Mesodermal cell (in vitro differentiated cells): ENCODE measurements at regions not wholly inside any gene's neighbourhood (a gene's known extent, or its start where the extent isn't known, plus 50 kb on each side); places are given as distances from the start of the nearest gene placed in this dataset.

ENCODE experiments used
- H3K27ac ChIP-seq: 2 replicates; pipeline ENCODE4 v1.7.0; 2013; ENCODE audit warnings: mild to moderate bottlenecking, low read depth, low read length, moderate library complexity; ENCODE audit not compliant: severe bottlenecking
- H3K36me3 ChIP-seq: 2 replicates; pipeline ENCODE4 v1.7.1; 2013; ENCODE audit warnings: mild to moderate bottlenecking, low read length, moderate library complexity; ENCODE audit not compliant: control insufficient read depth, insufficient read depth
- H3K4me1 ChIP-seq: one replicate; pipeline ENCODE4 v1.7.1; 2013; ENCODE audit warnings: mild to moderate bottlenecking, low read length; ENCODE audit not compliant: insufficient read depth, control insufficient read depth, poor library complexity, severe bottlenecking
- H3K4me3 ChIP-seq: 2 replicates; pipeline ENCODE4 v1.7.0; 2013; ENCODE audit warnings: low read length, control low read depth, mild to moderate bottlenecking; ENCODE audit not compliant: insufficient read depth, poor library complexity, severe bottlenecking; ENCODE audit errors: extremely low read depth
- H3K9me3 ChIP-seq: 2 replicates; pipeline ENCODE4 v1.7.1; 2013; ENCODE audit warnings: mild to moderate bottlenecking, low read length, moderate library complexity; ENCODE audit not compliant: control insufficient read depth
- WGBS, 2 experiments: methylation state at CpG; one replicate each; pipeline ENCODE4 v1.1.5; 2013; ENCODE audit warnings: missing lambda C conversion rate in 2 of 2; ENCODE audit not compliant: insufficient coverage in 2 of 2; 5-methylcytosine and 5-hydroxymethylcytosine counted together

DNA sequence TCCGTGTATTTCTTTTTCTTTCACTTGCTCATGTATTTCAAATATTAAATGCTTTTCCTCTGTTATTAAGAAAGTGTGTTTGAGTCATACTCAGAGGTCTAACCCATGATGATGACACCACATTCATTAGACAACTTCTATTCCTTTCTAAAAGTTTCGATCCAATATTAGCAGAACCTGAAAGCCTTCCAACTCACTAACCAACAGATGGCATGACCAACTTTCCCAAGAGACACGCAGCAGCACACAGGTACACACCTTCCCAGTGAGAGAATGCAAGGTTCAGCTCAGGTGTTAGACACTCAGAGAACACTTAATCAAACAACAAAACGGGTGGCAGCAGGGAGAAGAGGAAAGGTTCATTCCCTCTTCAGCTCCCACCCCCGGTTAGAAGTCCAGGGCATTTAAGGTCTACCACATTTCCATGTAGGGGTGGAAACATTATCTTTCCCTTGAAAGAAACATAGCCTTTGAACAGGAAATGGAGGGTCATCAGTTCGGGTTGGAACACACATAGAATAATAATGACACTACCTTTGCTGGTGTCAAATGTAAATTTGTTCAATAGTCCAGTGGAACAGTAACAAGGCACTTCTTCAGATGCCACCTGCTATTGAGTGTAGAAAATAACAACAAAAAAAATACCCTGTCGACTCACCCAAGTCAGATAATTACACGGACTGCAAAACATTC, 404.2 kb downstream of the COG6 start:
- Histone ChIP-seq H3K36me3 (no peaks in the 10 kb centered on the region), H3K27ac (no peak overlapping the region), H3K9me3 (no peaks in the 10 kb centered on the region), H3K4me1 (peaks cover 8% of the 10 kb centered on the region), H3K4me3 (no peak overlapping the region)
- 77 to 90% methylated on average over 2 to 4 of the region's 8 CpGs for whole genome bisulfite sequencing, 2 experiments

GRCh38 chr13:40060296-40061007, 405.0 kb downstream of the COG6 start:
- Histone ChIP-seq H3K4me1 (peaks cover 8% of the 10 kb centered on the region), H3K4me3 (no peak overlapping the region), H3K36me3 (no peaks in the 10 kb centered on the region), H3K27ac (no peak overlapping the region), H3K9me3 (no peaks in the 10 kb centered on the region)
- 69 to 93% methylated on average over 3 of the region's 4 CpGs for WGBS, 2 experiments

GRCh38 chr13:40061466-40062450, 406.3 kb downstream of the COG6 start:
- H3K4me1 ChIP-seq, result peaks cover 8% of the 10 kb centered on the region
- H3K9me3 ChIP-seq, result no peaks in the 10 kb centered on the region
- no peak overlapping the region for H3K27ac ChIP-seq
- no peak overlapping the region for H3K4me3 ChIP-seq
- WGBS, 2 experiments, result 83 to 93% methylated on average over 3 to 5 of the region's 7 CpGs
- H3K36me3 ChIP-seq, result no peaks in the 10 kb centered on the region

DNA sequence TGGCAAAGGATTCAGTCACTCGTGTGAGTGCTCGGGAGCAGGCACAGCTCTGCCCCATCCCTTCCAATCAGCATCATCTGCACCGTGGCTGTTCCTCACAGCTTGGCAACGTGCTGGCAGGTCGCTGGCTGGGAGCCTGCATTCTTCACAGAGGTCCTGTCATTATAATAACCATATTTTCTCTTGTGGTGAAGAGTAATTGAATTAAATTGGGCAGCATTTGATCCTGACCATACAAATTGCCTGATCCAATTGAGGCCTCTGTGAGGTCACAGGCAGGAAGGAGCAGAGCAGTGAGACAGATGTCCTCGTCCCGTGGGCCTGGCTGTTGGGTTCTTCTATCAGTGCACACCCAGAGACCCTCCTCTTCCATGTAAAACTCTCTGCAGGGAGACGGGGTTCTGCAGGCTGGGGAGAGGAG, 407.8 kb downstream of the COG6 start:
- Histone ChIP-seq H3K27ac (no peak overlapping the region), H3K9me3 (no peaks in the 10 kb centered on the region), H3K4me1 (peaks cover 8% of the 10 kb centered on the region), H3K4me3 (no peak overlapping the region), H3K36me3 (no peaks in the 10 kb centered on the region)
- WGBS, 2 experiments, result 79 to 91% methylated on average over 3 to 8 of the region's 8 CpGs

- 100% methylated on average over 1 of the region's 1 CpG for WGBS, 2 experiments
- Histone ChIP-seq H3K4me3 (no peak overlapping the region), H3K27ac (no peak overlapping the region), H3K36me3 (no peaks in the 10 kb centered on the region), H3K9me3 (no peaks in the 10 kb centered on the region), H3K4me1 (peaks cover 8% of the 10 kb centered on the region)
These were observed 408.2 kb downstream of the COG6 start for GRCh38 chr13:40063703-40064102.

- H3K27ac ChIP-seq, result no peak overlapping the region
- no peaks in the 10 kb centered on the region for H3K36me3 ChIP-seq
- 93 to 98% methylated on average over 5 to 6 of the region's 10 CpGs for WGBS, 2 experiments
These were observed 409.0 kb downstream of the COG6 start for GRCh38 chr13:40064154-40065097.

GRCh38 chr13:40069173-40070044, 413.9 kb downstream of the COG6 start:
- no peak overlapping the region for H3K27ac ChIP-seq
- 68 to 69% methylated on average over 4 of the region's 11 CpGs for WGBS, 2 experiments
- no peaks in the 10 kb centered on the region for H3K9me3 ChIP-seq
- no peak overlapping the region for H3K4me3 ChIP-seq
- no peaks in the 10 kb centered on the region for H3K36me3 ChIP-seq
- H3K4me1 ChIP-seq, result peaks cover 2% of the 10 kb centered on the region

More at GRCh38 chr13:40064154-40065097, 409.0 kb downstream of the COG6 start:
- Histone ChIP-seq H3K4me1 (peaks cover 8% of the 10 kb centered on the region), H3K4me3 (no peak overlapping the region), H3K9me3 (no peaks in the 10 kb centered on the region)

DNA sequence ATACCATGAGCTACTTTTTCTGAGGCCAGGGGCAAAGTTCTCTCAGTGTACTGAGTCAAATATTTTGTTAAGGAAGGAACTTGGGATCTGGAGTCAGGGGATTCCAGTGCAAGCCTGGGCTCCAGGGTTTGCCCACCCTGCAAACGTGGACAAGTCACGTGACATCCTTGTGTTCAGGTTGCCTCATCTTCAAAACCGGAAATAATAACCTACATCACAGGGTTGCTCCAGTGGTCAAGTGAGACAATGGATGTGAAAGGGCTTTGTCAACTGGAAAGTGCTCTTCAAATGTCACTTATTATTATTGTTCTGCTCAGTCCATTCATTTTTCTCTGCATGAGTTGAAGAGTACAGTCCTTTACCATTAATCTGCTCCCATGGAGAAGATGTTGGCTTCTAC, 414.9 kb downstream of the COG6 start:
- Histone ChIP-seq H3K27ac (no peak overlapping the region), H3K36me3 (no peaks in the 10 kb centered on the region), H3K4me1 (no peaks in the 10 kb centered on the region), H3K4me3 (no peak overlapping the region), H3K9me3 (no peaks in the 10 kb centered on the region)
- 86% methylated on average over 3 of the region's 3 CpGs; no CpG with 5 or more reads in 1 of the 2 experiments for WGBS, 2 experiments

- no peak overlapping the region for H3K27ac ChIP-seq
- no peaks in the 10 kb centered on the region for H3K36me3 ChIP-seq
- 89 to 90% methylated on average over 2 to 4 of the region's 4 CpGs for WGBS, 2 experiments
- no peak overlapping the region for H3K4me3 ChIP-seq
- no peaks in the 10 kb centered on the region for H3K9me3 ChIP-seq
- H3K4me1 ChIP-seq, result no peaks in the 10 kb centered on the region
These were observed 417.2 kb downstream of the COG6 start for GRCh38 chr13:40072663-40073120.
